ENCODE measurements at regions not wholly inside any gene's neighbourhood (a gene's known extent, or its start where the extent isn't known, plus 50 kb on each side); places are given as distances from the start of the nearest gene placed in this dataset.

DNA sequence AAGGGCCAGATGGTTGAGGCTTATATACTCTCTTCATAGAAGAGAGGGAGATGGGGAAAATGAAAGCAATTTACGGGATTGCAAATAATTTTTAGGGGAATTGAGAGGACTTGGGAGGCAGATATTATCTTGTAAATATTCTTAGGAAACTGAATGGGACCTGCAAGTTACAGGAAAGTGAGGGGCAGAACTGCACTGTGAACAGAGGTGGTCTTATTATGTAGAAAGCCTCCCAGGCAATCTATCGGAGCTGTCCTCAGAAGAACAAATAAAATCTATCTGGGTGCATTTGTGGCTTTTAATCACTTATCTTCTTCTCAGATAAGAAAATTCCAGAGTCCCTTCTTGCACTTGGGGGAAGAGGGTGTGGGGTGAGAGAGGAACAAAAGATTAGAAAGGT lies 223.5 kb downstream of the RHOU start:
- intact Hi-C loops (cut with micrococcal nuclease; ENCODE audit: unreplicated experiment), result no loop called here
- POLR2A ChIA-PET (ENCODE audit: low non-redundant PET), result no interaction called here
- H3K4me1 ChIP-seq (ENCODE audit: insufficient read depth, low read length, poor library complexity, severe bottlenecking), result no peaks in the 10 kb centered on the region
- TF ChIP-seq EZH2 (IDR thresholded peaks at IDR 0.05; ENCODE audit: borderline replicate concordance, low read depth, low read length, poor library complexity, severe bottlenecking) (no peak), CTCF (conservative IDR thresholded peaks at IDR 0.05; ENCODE audit: low read depth, low read length) (no peak)
- no peak overlapping the region for H3K27ac ChIP-seq (ENCODE audit: low read depth, low read length, poor library complexity, severe bottlenecking)
- H3K9me3 ChIP-seq (ENCODE audit: low read depth, low read length, poor library complexity, severe bottlenecking), result no peaks in the 10 kb centered on the region
- H3K36me3 ChIP-seq (ENCODE audit: insufficient read depth, low read length, poor library complexity, severe bottlenecking), result no peaks in the 10 kb centered on the region
- H3K27me3 ChIP-seq (replicated peaks; ENCODE audit: insufficient read depth, low read depth, low read length, poor library complexity), result no peaks in the 10 kb centered on the region
- no peak for DNase-seq (ENCODE audit: low spot score)
- CTCF ChIA-PET, result no interaction called here
- no TSS peak for BruUV-seq (replicated peaks)
- H3K4me3 ChIP-seq (ENCODE audit: low read depth, low read length, poor library complexity, severe bottlenecking), result no peak overlapping the region

DNA sequence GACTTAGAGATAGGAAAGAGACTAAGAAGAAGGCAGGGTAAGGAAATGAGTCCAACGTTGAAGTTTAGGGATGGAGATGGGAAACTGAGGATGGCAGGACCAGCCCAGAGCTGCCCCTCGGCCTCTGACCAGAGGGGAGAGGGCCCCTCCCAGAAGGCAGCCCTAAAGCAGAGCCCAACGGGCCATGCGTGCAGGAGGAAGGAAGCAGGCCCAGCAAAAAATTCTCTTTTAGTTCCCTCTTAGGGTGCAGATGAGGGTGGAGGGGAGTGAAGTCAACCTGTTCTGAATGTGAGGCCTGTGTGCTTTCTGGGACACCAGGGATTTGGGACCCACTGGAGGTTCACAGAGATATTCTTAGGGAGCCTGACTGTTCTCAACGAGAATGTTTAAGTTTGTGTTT lies 225.4 kb downstream of the RHOU start:
- BruUV-seq (replicated peaks), result no TSS peak
- Histone ChIP-seq H3K36me3 (ENCODE audit: insufficient read depth, low read length, poor library complexity, severe bottlenecking) (no peaks in the 10 kb centered on the region), H3K27me3 (replicated peaks; ENCODE audit: insufficient read depth, low read depth, low read length, poor library complexity) (no peaks in the 10 kb centered on the region), H3K27ac (ENCODE audit: low read depth, low read length, poor library complexity, severe bottlenecking) (no peak overlapping the region), H3K9me3 (ENCODE audit: low read depth, low read length, poor library complexity, severe bottlenecking) (no peaks in the 10 kb centered on the region), H3K4me1 (ENCODE audit: insufficient read depth, low read length, poor library complexity, severe bottlenecking) (no peaks in the 10 kb centered on the region), H3K4me3 (ENCODE audit: low read depth, low read length, poor library complexity, severe bottlenecking) (no peak overlapping the region)
- ChIA-PET POLR2A (ENCODE audit: low non-redundant PET) (no interaction called here), CTCF (no interaction called here)
- DNase-seq (ENCODE audit: low spot score), result no peak
- no peak for TF ChIP-seq EZH2 (IDR thresholded peaks at IDR 0.05; ENCODE audit: borderline replicate concordance, low read depth, low read length, poor library complexity, severe bottlenecking)
- intact Hi-C loops (cut with micrococcal nuclease; ENCODE audit: unreplicated experiment), result no loop called here

GRCh38 chr1:228961511-228961910 lies 226.2 kb downstream of the RHOU start:
- DNase-seq (ENCODE audit: low spot score), result no peak
- no peaks in the 10 kb centered on the region for H3K27me3 ChIP-seq (replicated peaks; ENCODE audit: insufficient read depth, low read depth, low read length, poor library complexity)
- TF ChIP-seq CTCF (conservative IDR thresholded peaks at IDR 0.05; ENCODE audit: low read depth, low read length) (no peak), EZH2 (IDR thresholded peaks at IDR 0.05; ENCODE audit: borderline replicate concordance, low read depth, low read length, poor library complexity, severe bottlenecking) (no peak)
- no peaks in the 10 kb centered on the region for H3K4me1 ChIP-seq (ENCODE audit: insufficient read depth, low read length, poor library complexity, severe bottlenecking)
- no peaks in the 10 kb centered on the region for H3K36me3 ChIP-seq (ENCODE audit: insufficient read depth, low read length, poor library complexity, severe bottlenecking)
- ChIA-PET POLR2A (ENCODE audit: low non-redundant PET) (no interaction called here), CTCF (no interaction called here)
- no peak overlapping the region for H3K4me3 ChIP-seq (ENCODE audit: low read depth, low read length, poor library complexity, severe bottlenecking)
- intact Hi-C loops (cut with micrococcal nuclease; ENCODE audit: unreplicated experiment), result no loop called here
- BruUV-seq (replicated peaks), result no TSS peak
- no peaks in the 10 kb centered on the region for H3K9me3 ChIP-seq (ENCODE audit: low read depth, low read length, poor library complexity, severe bottlenecking)
- H3K27ac ChIP-seq (ENCODE audit: low read depth, low read length, poor library complexity, severe bottlenecking), result no peak overlapping the region

- no peak overlapping the region for H3K4me3 ChIP-seq (ENCODE audit: low read depth, low read length, poor library complexity, severe bottlenecking)
- no peaks in the 10 kb centered on the region for H3K27me3 ChIP-seq (replicated peaks; ENCODE audit: insufficient read depth, low read depth, low read length, poor library complexity)
- TF ChIP-seq CTCF (conservative IDR thresholded peaks at IDR 0.05; ENCODE audit: low read depth, low read length), result no peak
- no peak for TF ChIP-seq EZH2 (IDR thresholded peaks at IDR 0.05; ENCODE audit: borderline replicate concordance, low read depth, low read length, poor library complexity, severe bottlenecking)
- no peak overlapping the region for H3K27ac ChIP-seq (ENCODE audit: low read depth, low read length, poor library complexity, severe bottlenecking)
- no peaks in the 10 kb centered on the region for H3K36me3 ChIP-seq (ENCODE audit: insufficient read depth, low read length, poor library complexity, severe bottlenecking)
- H3K4me1 ChIP-seq (ENCODE audit: insufficient read depth, low read length, poor library complexity, severe bottlenecking), result no peaks in the 10 kb centered on the region
- intact Hi-C loops (cut with micrococcal nuclease; ENCODE audit: unreplicated experiment), result no loop called here
- H3K9me3 ChIP-seq (ENCODE audit: low read depth, low read length, poor library complexity, severe bottlenecking), result no peaks in the 10 kb centered on the region
- POLR2A ChIA-PET (ENCODE audit: low non-redundant PET), result no interaction called here
- BruUV-seq (replicated peaks), result no TSS peak
- no peak for DNase-seq (ENCODE audit: low spot score)
- CTCF ChIA-PET, result no interaction called here
Observed at GRCh38 chr1:228963795-228964177, 228.5 kb downstream of the RHOU start.
